ENCODE measurements at regions not wholly inside any gene's neighbourhood (a gene's known extent, or its start where the extent isn't known, plus 50 kb on each side); places are given as distances from the start of the nearest gene placed in this dataset.

DNA sequence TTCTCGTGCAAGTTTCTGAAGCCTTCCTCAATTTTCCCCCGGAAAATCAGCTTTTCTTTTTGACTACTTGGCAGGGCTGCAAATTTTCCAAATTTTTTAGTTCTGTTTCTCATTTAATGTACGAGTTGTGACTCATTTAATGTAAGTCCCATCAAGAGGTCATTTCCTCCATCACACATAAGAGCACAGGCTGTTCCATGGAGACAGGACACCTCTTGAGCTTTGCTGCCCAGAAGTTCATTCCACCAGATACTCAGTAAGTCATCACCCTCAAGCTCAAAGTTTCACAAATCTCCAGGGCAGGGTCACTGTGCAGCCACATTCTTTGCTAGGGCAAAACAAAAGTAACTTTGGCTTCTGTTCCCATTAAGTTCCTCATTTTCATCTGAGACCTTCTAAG, 101.5 kb upstream of the TEKT4 start:
- TF ChIP-seq, protein P1, sequence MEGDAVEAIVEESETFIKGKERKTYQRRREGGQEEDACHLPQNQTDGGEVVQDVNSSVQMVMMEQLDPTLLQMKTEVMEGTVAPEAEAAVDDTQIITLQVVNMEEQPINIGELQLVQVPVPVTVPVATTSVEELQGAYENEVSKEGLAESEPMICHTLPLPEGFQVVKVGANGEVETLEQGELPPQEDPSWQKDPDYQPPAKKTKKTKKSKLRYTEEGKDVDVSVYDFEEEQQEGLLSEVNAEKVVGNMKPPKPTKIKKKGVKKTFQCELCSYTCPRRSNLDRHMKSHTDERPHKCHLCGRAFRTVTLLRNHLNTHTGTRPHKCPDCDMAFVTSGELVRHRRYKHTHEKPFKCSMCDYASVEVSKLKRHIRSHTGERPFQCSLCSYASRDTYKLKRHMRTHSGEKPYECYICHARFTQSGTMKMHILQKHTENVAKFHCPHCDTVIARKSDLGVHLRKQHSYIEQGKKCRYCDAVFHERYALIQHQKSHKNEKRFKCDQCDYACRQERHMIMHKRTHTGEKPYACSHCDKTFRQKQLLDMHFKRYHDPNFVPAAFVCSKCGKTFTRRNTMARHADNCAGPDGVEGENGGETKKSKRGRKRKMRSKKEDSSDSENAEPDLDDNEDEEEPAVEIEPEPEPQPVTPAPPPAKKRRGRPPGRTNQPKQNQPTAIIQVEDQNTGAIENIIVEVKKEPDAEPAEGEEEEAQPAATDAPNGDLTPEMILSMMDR (IDR thresholded peaks at IDR 0.05): no peak
- TF ChIP-seq SIN3A (IDR thresholded peaks at IDR 0.05; ENCODE audit: borderline replicate concordance, insufficient read depth, low read depth, low read length): no peak
- TF ChIP-seq TCF7L2 (IDR thresholded peaks at IDR 0.05; ENCODE audit: low read depth, low read length): no peak
- TF ChIP-seq, protein P2, sequence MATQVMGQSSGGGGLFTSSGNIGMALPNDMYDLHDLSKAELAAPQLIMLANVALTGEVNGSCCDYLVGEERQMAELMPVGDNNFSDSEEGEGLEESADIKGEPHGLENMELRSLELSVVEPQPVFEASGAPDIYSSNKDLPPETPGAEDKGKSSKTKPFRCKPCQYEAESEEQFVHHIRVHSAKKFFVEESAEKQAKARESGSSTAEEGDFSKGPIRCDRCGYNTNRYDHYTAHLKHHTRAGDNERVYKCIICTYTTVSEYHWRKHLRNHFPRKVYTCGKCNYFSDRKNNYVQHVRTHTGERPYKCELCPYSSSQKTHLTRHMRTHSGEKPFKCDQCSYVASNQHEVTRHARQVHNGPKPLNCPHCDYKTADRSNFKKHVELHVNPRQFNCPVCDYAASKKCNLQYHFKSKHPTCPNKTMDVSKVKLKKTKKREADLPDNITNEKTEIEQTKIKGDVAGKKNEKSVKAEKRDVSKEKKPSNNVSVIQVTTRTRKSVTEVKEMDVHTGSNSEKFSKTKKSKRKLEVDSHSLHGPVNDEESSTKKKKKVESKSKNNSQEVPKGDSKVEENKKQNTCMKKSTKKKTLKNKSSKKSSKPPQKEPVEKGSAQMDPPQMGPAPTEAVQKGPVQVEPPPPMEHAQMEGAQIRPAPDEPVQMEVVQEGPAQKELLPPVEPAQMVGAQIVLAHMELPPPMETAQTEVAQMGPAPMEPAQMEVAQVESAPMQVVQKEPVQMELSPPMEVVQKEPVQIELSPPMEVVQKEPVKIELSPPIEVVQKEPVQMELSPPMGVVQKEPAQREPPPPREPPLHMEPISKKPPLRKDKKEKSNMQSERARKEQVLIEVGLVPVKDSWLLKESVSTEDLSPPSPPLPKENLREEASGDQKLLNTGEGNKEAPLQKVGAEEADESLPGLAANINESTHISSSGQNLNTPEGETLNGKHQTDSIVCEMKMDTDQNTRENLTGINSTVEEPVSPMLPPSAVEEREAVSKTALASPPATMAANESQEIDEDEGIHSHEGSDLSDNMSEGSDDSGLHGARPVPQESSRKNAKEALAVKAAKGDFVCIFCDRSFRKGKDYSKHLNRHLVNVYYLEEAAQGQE (IDR thresholded peaks at IDR 0.05; ENCODE audit: insufficient read depth in 1 of 2, low read depth in 2 of 2, low read length in 1 of 2): no peak
- TF ChIP-seq POLR2AphosphoS5 (IDR thresholded peaks at IDR 0.05; ENCODE audit: low read depth, low read length): no peak

All from Panc1 (cell line).